ENCODE measurements at regions not wholly inside any gene's neighbourhood (a gene's known extent, or its start where the extent isn't known, plus 50 kb on each side); places are given as distances from the start of the nearest gene placed in this dataset.

DNA sequence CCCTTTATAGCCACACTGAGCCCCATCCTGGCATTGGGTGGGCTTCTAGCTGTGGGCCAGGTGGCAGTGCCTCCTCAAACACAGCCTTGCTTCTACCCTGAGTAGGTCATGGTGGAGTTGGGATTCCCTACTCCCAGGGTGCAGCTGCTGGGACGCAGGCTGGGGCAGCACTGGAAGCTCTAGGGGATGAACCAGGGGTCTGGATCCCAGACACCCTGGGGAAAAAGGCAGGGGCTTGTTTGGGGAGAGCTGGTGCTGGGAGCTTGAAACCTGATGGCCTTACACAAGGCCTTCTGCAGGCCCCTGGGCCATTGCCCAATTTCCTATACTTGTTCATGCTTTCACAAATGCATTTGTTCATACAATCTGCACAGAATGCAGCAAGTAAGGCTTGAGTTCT, 103.7 kb upstream of the CTBP2 start:
- 72 to 88% methylated on average over 1 of the region's 1 CpG for WGBS, 2 donors
- DNase-seq (no peak), ATAC-seq (no peak)
- intact Hi-C loops (cut with DNase I) = no loop called here
- peaks cover 0 to 18% (median 0%) of the 10 kb centered on the region in 7 donors for H3K27me3 ChIP-seq
- H3K4me3 ChIP-seq = no peak overlapping the region
- no peaks in the 10 kb centered on the region for H3K36me3 ChIP-seq
- H3K27ac ChIP-seq = no peak overlapping the region
- TF ChIP-seq, protein P1, sequence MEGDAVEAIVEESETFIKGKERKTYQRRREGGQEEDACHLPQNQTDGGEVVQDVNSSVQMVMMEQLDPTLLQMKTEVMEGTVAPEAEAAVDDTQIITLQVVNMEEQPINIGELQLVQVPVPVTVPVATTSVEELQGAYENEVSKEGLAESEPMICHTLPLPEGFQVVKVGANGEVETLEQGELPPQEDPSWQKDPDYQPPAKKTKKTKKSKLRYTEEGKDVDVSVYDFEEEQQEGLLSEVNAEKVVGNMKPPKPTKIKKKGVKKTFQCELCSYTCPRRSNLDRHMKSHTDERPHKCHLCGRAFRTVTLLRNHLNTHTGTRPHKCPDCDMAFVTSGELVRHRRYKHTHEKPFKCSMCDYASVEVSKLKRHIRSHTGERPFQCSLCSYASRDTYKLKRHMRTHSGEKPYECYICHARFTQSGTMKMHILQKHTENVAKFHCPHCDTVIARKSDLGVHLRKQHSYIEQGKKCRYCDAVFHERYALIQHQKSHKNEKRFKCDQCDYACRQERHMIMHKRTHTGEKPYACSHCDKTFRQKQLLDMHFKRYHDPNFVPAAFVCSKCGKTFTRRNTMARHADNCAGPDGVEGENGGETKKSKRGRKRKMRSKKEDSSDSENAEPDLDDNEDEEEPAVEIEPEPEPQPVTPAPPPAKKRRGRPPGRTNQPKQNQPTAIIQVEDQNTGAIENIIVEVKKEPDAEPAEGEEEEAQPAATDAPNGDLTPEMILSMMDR (IDR thresholded peaks at IDR 0.05) = no peak
- peaks cover 0 to 4% (median 0%) of the 10 kb centered on the region in 11 donors for H3K9me3 ChIP-seq
- no peaks in the 10 kb centered on the region for H3K4me1 ChIP-seq

- DNase-seq = no peak
- H3K4me3 ChIP-seq = no peak overlapping the region
- intact Hi-C loops (cut with DNase I) = no loop called here
- H3K4me1 ChIP-seq = no peaks in the 10 kb centered on the region
- TF ChIP-seq, protein P1 (IDR thresholded peaks at IDR 0.05) = no peak
- H3K36me3 ChIP-seq = no peaks in the 10 kb centered on the region
- ATAC-seq = no peak
- WGBS, 2 donors = 70 to 71% methylated on average over 7 of the region's 7 CpGs
- peaks cover 0 to 2% (median 0%) of the 10 kb centered on the region in 11 donors for H3K9me3 ChIP-seq
- H3K27me3 ChIP-seq = peaks cover 0 to 23% (median 0%) of the 10 kb centered on the region in 7 donors
- H3K27ac ChIP-seq = no peak overlapping the region
Measured at GRCh38 chr10:125263551-125263950, 103.2 kb upstream of the CTBP2 start.

DNA sequence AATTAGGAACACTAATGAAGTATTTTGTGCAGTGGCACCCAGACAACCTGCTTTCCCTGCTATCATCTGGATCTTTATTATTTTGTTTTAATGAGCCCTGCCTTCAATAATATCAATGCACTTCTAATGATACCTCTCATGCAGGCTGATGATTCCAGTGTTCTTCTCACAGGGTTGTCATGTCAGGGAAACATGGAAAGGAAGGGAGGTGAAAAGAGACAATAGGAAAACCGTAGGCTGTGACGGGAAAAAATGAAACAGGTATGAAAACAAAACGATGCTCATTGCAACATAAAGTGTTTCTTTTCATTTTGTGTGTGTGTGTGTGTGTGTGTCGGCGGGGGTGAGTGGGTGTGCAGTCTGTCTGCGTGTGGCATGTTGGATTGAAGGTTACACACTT, 102.6 kb upstream of the CTBP2 start:
- Histone ChIP-seq H3K4me1 (no peaks in the 10 kb centered on the region), H3K9me3 (no peaks in the 10 kb centered on the region), H3K36me3 (no peaks in the 10 kb centered on the region), H3K27me3 (peaks cover 0 to 23% (median 0%) of the 10 kb centered on the region in 7 donors), H3K4me3 (no peak overlapping the region), H3K27ac (no peak overlapping the region)
- TF ChIP-seq, protein P1 (IDR thresholded peaks at IDR 0.05) = no peak
- intact Hi-C loops (cut with DNase I) = no loop called here
- ATAC-seq (no peak), DNase-seq (no peak)
- 73 to 77% methylated on average over 6 of the region's 6 CpGs for WGBS, 2 donors

GRCh38 chr10:125262409-125262808, 102.0 kb upstream of the CTBP2 start:
- Histone ChIP-seq H3K36me3 (no peaks in the 10 kb centered on the region), H3K4me3 (no peak overlapping the region), H3K27ac (no peak overlapping the region), H3K4me1 (no peaks in the 10 kb centered on the region), H3K9me3 (no peaks in the 10 kb centered on the region), H3K27me3 (peaks cover 0 to 23% (median 0%) of the 10 kb centered on the region in 7 donors)
- intact Hi-C loops (cut with DNase I) = no loop called here
- TF ChIP-seq, protein P1 (IDR thresholded peaks at IDR 0.05) = no peak
- 79 to 83% methylated on average over 6 of the region's 6 CpGs for WGBS, 2 donors
- DNase-seq = no peak
- no peak for ATAC-seq
